Adrenal gland (tissue), 5 donors: ENCODE measurements at regions not wholly inside any gene's neighbourhood (a gene's known extent, or its start where the extent isn't known, plus 50 kb on each side); places are given as distances from the start of the nearest gene placed in this dataset.

ENCODE experiments used
- POLR2A ChIP-seq, 2 donors: fragments of 450-650 bp; IDR thresholded peaks; one replicate each; pipeline ENCODE4 v1.6.1; 2017; ENCODE audit warnings: antibody characterized with exemption in 2 of 2, mild to moderate bottlenecking in 2 of 2, moderate library complexity in 1 of 2
- TF ChIP-seq, protein P1 (sequence below), 6 experiments: fragments of 450-650 bp in 4 of 6; fragments of 200-600 bp in 2 of 6; sonication (generic) in 1 of 6; IDR thresholded peaks; 1 replicate in 5 of 6; 2 replicates in 1 of 6; pipeline versions ENCODE4 v1.5.1 to v1.8.0; 2016 to 2021; ENCODE audit warnings: antibody characterized with exemption in 6 of 6, mild to moderate bottlenecking in 2 of 6, moderate library complexity in 1 of 6
- donor health status: DM: no; HTN: no; CAD: no.

DNA sequence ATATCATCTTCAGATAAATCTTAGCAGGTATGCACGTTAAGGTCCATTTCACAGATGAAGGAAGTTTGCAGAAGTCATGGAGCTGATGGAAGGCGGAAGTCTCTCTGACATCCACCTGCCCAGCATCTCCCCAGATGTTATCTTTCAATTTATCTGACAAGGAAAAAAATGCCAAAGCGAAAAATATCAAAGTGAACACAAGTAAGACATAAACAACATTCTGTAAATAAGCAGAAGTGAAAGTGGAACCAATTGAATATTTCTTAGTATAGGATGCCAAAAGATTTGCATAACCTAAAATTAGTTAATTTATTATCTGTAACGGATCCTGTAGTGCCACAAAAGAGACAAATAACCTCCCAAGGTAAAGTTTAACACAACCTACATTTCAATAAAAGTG, 73.6 kb upstream of the NEBL start:
- no peak for TF ChIP-seq POLR2A (IDR thresholded peaks at IDR 0.05)
- TF ChIP-seq, protein P1, sequence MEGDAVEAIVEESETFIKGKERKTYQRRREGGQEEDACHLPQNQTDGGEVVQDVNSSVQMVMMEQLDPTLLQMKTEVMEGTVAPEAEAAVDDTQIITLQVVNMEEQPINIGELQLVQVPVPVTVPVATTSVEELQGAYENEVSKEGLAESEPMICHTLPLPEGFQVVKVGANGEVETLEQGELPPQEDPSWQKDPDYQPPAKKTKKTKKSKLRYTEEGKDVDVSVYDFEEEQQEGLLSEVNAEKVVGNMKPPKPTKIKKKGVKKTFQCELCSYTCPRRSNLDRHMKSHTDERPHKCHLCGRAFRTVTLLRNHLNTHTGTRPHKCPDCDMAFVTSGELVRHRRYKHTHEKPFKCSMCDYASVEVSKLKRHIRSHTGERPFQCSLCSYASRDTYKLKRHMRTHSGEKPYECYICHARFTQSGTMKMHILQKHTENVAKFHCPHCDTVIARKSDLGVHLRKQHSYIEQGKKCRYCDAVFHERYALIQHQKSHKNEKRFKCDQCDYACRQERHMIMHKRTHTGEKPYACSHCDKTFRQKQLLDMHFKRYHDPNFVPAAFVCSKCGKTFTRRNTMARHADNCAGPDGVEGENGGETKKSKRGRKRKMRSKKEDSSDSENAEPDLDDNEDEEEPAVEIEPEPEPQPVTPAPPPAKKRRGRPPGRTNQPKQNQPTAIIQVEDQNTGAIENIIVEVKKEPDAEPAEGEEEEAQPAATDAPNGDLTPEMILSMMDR (IDR thresholded peaks at IDR 0.05): no peak
